Type B pancreatic cell (in vitro differentiated cells): ENCODE measurements at regions not wholly inside any gene's neighbourhood (a gene's known extent, or its start where the extent isn't known, plus 50 kb on each side); places are given as distances from the start of the nearest gene placed in this dataset.

ENCODE experiments used
- DNase-seq: peaks from one replicate; pipeline ENCODE4 v3.0.0; 2021; ENCODE audit warnings: mixed read lengths; ENCODE audit not compliant: unreplicated experiment; ENCODE audit errors: extremely low spot score
- H3K27ac Mint-ChIP-seq: 2 replicates; pipeline ENCODE4 v1.8.0; 2021; ENCODE audit warnings: mild to moderate bottlenecking, mixed read lengths
- H3K27me3 Mint-ChIP-seq: 2 replicates; pipeline ENCODE4 v1.8.0; 2021; ENCODE audit warnings: mixed read lengths
- H3K36me3 Mint-ChIP-seq: 2 replicates; pipeline ENCODE4 v1.8.0; 2021; ENCODE audit warnings: mixed read lengths
- H3K4me1 Mint-ChIP-seq: one replicate; pipeline ENCODE4 v1.8.0; 2021; ENCODE audit warnings: mixed read lengths; ENCODE audit not compliant: unreplicated experiment
- H3K4me3 Mint-ChIP-seq: 2 replicates; pipeline ENCODE4 v1.8.0; 2021; ENCODE audit warnings: mild to moderate bottlenecking, mixed read lengths
- H3K9me3 Mint-ChIP-seq: 2 replicates; pipeline ENCODE4 v1.8.0; 2021; ENCODE audit warnings: mixed read lengths
- CTCF ChIP-seq: fragments of 200-600 bp; sonication (generic); conservative IDR thresholded peaks from 2 replicates; pipeline ENCODE4 v1.5.0; 2021; ENCODE audit warnings: antibody characterized with exemption, mild to moderate bottlenecking

GRCh38 chr3:188979669-188980310 lies 192.0 kb upstream of the TPRG1 start:
- H3K4me3 Mint-ChIP-seq: no peak overlapping the region
- no peak for DNase-seq
- H3K9me3 Mint-ChIP-seq: no peaks in the 10 kb centered on the region
- no peaks in the 10 kb centered on the region for H3K36me3 Mint-ChIP-seq
- H3K4me1 Mint-ChIP-seq: no peaks in the 10 kb centered on the region
- no peak for TF ChIP-seq CTCF
- H3K27me3 Mint-ChIP-seq: peaks cover 4% of the 10 kb centered on the region
- H3K27ac Mint-ChIP-seq: no peak overlapping the region

- Mint-ChIP-seq H3K4me3 (no peak overlapping the region), H3K9me3 (no peaks in the 10 kb centered on the region), H3K4me1 (no peaks in the 10 kb centered on the region), H3K36me3 (no peaks in the 10 kb centered on the region), H3K27me3 (no peaks in the 10 kb centered on the region), H3K27ac (no peak overlapping the region)
- DNase-seq: no peak
- no peak for TF ChIP-seq CTCF
Measured at GRCh38 chr3:188993181-188993580, 178.6 kb upstream of the TPRG1 start.

- H3K9me3 Mint-ChIP-seq: no peaks in the 10 kb centered on the region
- no peak overlapping the region for H3K4me3 Mint-ChIP-seq
- no peaks in the 10 kb centered on the region for H3K36me3 Mint-ChIP-seq
- H3K27me3 Mint-ChIP-seq: no peaks in the 10 kb centered on the region
- no peak for DNase-seq
- H3K27ac Mint-ChIP-seq: no peak overlapping the region
- H3K4me1 Mint-ChIP-seq: no peaks in the 10 kb centered on the region
- TF ChIP-seq CTCF: no peak
Measured at GRCh38 chr3:189001559-189001958, 170.2 kb upstream of the TPRG1 start.

- Mint-ChIP-seq H3K4me3 (no peak overlapping the region), H3K4me1 (no peaks in the 10 kb centered on the region)
Measured at GRCh38 chr3:189003410-189003809, 168.4 kb upstream of the TPRG1 start.

GRCh38 chr3:189013224-189013888 lies 158.4 kb upstream of the TPRG1 start:
- Mint-ChIP-seq H3K36me3 (no peaks in the 10 kb centered on the region), H3K27me3 (peaks cover 3% of the 10 kb centered on the region), H3K27ac (no peak overlapping the region), H3K4me3 (no peak overlapping the region), H3K4me1 (no peaks in the 10 kb centered on the region), H3K9me3 (peaks cover 19% of the 10 kb centered on the region)
- DNase-seq: no peak
- no peak for TF ChIP-seq CTCF

More at GRCh38 chr3:189003410-189003809, 168.4 kb upstream of the TPRG1 start:
- no peak for TF ChIP-seq CTCF
- H3K36me3 Mint-ChIP-seq: no peaks in the 10 kb centered on the region
- no peaks in the 10 kb centered on the region for H3K27me3 Mint-ChIP-seq
- no peak for DNase-seq
- no peaks in the 10 kb centered on the region for H3K9me3 Mint-ChIP-seq
- no peak overlapping the region for H3K27ac Mint-ChIP-seq
